ENCODE measurements at regions not wholly inside any gene's neighbourhood (a gene's known extent, or its start where the extent isn't known, plus 50 kb on each side); places are given as distances from the start of the nearest gene placed in this dataset.
A peak's percentile ranks its signal among the peaks of the same experiment; 100 is the strongest.

DNA sequence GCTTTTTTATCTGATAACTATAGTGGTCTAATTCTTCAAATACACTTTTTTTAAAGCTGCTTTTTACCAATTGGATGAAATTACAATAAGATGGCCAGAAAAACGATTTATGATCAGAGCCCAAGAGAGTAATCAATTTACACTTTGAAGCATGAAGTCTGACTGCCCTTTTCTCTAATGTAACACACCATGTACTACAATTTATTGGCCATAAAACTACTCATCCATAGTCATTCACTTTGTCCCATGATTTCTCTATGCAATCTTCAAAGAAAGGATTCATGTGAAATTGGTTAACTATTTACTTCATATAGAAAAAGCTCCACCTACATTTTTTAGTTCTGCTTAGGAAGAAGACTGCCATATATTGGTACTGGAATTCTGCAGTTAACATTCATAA is 73.6 kb upstream of the CAST start:
- DNase-seq (ENCODE audit: low spot score) = no peak

- DNase-seq (ENCODE audit: low spot score) = no peak
Measured at GRCh38 chr5:96590796-96591195, 71.4 kb upstream of the CAST start.

- DNase-seq (ENCODE audit: low spot score) = no peak
Measured at GRCh38 chr5:96595300-96596090, 66.7 kb upstream of the CAST start.

GRCh38 chr5:96597438-96598020 is 64.6 kb upstream of the CAST start:
- DNase-seq (ENCODE audit: low spot score) = no peak

DNA sequence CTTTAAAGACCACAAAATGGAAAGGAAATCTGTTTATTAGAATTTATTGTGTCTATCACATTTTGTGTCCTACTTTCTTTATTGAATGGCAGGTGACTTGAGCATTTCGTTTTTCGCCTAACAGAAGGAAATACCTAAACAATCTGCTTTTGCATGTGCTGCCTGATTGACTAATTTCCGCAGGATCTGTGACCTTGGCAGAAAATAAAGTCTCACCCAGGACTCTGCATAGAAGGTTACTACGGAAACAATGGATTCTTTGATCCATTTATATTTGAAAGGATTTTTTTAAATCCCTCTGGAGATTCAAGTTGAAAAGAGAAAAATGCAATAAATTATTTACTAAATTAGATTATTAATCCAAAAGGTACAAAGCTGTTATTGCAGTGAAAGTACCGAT is 61.0 kb upstream of the CAST start:
- no peak for DNase-seq (ENCODE audit: low spot score)

GRCh38 chr5:96601715-96602244 is 60.4 kb upstream of the CAST start:
- peak; percentile 63 for DNase-seq (ENCODE audit: low spot score)

GRCh38 chr5:96602776-96603175 is 59.4 kb upstream of the CAST start:
- no peak for DNase-seq (ENCODE audit: low spot score)

DNA sequence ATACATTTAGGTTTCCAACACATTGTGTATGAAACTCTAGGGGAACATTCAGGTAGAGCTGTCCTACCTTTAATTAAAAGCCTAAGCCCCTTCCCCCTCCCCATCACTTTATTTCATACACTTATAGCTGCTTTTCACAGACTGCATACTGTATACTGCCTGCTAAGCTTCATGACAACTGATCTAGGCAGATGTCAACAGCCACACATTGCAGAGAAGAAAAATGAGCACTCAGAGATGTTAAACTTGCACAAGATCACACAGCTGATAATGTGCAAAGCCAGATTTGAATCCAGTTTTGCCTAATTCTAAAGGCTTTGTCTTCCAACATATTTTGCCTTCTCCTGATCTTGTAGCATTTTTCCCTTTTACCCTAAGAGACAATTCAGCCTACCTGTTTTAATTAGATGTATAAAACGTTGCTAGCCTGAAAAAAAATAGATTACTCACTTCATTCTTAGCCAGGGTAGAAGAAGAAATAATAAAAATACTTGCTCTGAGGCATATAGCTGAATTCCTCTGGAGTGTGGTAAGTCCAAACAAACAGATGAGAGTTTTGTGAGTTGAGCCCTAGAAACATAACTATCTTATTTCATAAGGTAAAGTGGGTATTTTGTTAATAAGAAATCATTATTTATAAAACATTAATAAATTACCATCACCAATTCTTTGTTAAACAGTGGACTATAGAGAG is 56.9 kb upstream of the CAST start:
- DNase-seq (ENCODE audit: low spot score) = no peak

- DNase-seq (ENCODE audit: low spot score) = no peak
Measured at GRCh38 chr5:96609369-96609768, 52.8 kb upstream of the CAST start.

- DNase-seq (ENCODE audit: low spot score) = no peak
Measured at GRCh38 chr5:96610747-96611146, 51.4 kb upstream of the CAST start.

- DNase-seq (ENCODE audit: low spot score) = no peak
Measured at GRCh38 chr5:96611946-96612345, 50.2 kb upstream of the CAST start.
